Vagina (tissue), 2 donors: ENCODE measurements at regions not wholly inside any gene's neighbourhood (a gene's known extent, or its start where the extent isn't known, plus 50 kb on each side); places are given as distances from the start of the nearest gene placed in this dataset.

ENCODE experiments used
- CTCF ChIP-seq, 3 experiments: fragments of 450-650 bp in 2 of 3; fragments of 200-600 bp in 1 of 3; sonication (generic) in 1 of 3; IDR thresholded peaks; one replicate each; pipeline ENCODE4 v1.5.1; 2017 to 2019; ENCODE audit warnings: antibody characterized with exemption in 3 of 3, mild to moderate bottlenecking in 2 of 3, moderate library complexity in 2 of 3
- POLR2AphosphoS5 ChIP-seq, 2 donors: sonication (generic); formaldehyde crosslinking; IDR thresholded peaks; one replicate each; pipeline ENCODE4 v1.9.0; 2017; ENCODE audit warnings: antibody characterized with exemption in 2 of 2, mild to moderate bottlenecking in 2 of 2, low read depth in 1 of 2; ENCODE audit not compliant: insufficient read depth in 1 of 2

- TF ChIP-seq CTCF (IDR thresholded peaks at IDR 0.05) (no peak), POLR2AphosphoS5 (IDR thresholded peaks at IDR 0.05; ENCODE audit: insufficient read depth in 1 of 2, low read depth in 1 of 2) (no peak)
Measured at GRCh38 chr1:24257373-24257772, 61.8 kb upstream of the GRHL3 start.
